SK-N-SH treated with all-trans-retinoic acid at 6 μM for 48 hours (cell line): ENCODE measurements at regions not wholly inside any gene's neighbourhood (a gene's known extent, or its start where the extent isn't known, plus 50 kb on each side); places are given as distances from the start of the nearest gene placed in this dataset.
"Not testable (repeated sequence)": the region's sequence is repeated elsewhere in the genome, so short reads cannot be mapped to it uniquely, and the experiment has no call there.

Source experiments
- ATAC-seq: fragments of 200-7000 bp; cut with Tn5 transposase; 3 replicates; pipeline ENCODE4 v1.9.1; 2020; ENCODE audit warnings: mild to moderate bottlenecking, moderate library complexity
- ARNTL ChIP-seq: fragments of 450-650 bp; formaldehyde crosslinking; IDR thresholded peaks from 2 replicates; pipeline ENCODE4 v1.5.0; 2020; ENCODE audit warnings: low read depth, mild to moderate bottlenecking, moderate library complexity, borderline replicate concordance
- BACH2 ChIP-seq: fragments of 250-450 bp; sonication (Bioruptor Pico); IDR thresholded peaks from 2 replicates; pipeline ENCODE4 v1.9.0; 2021; ENCODE audit warnings: mild to moderate bottlenecking, borderline replicate concordance
- ESRRG ChIP-seq: fragments of 250-450 bp; sonication (Bioruptor Pico); IDR thresholded peaks from 2 replicates; pipeline ENCODE4 v1.6.1; 2021; ENCODE audit warnings: mild to moderate bottlenecking
- GLIS3 ChIP-seq: fragments of 250-450 bp; sonication (Bioruptor Pico); IDR thresholded peaks from 2 replicates; pipeline ENCODE4 v1.5.0; 2020; ENCODE audit warnings: mild to moderate bottlenecking, moderate library complexity
- ISL1 ChIP-seq: fragments of 250-450 bp; sonication (Bioruptor Pico); IDR thresholded peaks from 2 replicates; pipeline ENCODE4 v2.1.2; 2022; ENCODE audit warnings: mild to moderate bottlenecking, moderate library complexity
- OSR1 ChIP-seq: fragments of 250-450 bp; sonication (Bioruptor Pico); IDR thresholded peaks from 2 replicates; pipeline ENCODE4 v1.8.0; 2022; ENCODE audit warnings: moderate library complexity, mild to moderate bottlenecking, inconsistent platforms
- PPARA ChIP-seq: fragments of 250-450 bp; sonication (Bioruptor Pico); IDR thresholded peaks from 2 replicates; pipeline ENCODE4 v1.5.0; 2020; ENCODE audit warnings: mild to moderate bottlenecking, borderline replicate concordance
- SNAI2 ChIP-seq: fragments of 250-450 bp; sonication (Bioruptor Pico); IDR thresholded peaks from 2 replicates; pipeline ENCODE4 v1.5.0; 2020; ENCODE audit warnings: mild to moderate bottlenecking, moderate library complexity
- TCF4 ChIP-seq: fragments of 250-450 bp; sonication (Bioruptor Pico); IDR thresholded peaks from 2 replicates; pipeline ENCODE4 v1.8.0; 2021; ENCODE audit warnings: mild to moderate bottlenecking, moderate library complexity, borderline replicate concordance
- TOX ChIP-seq: fragments of 250-450 bp; sonication (Bioruptor Pico); IDR thresholded peaks from 2 replicates; pipeline ENCODE4 v1.8.0; 2021; ENCODE audit warnings: mild to moderate bottlenecking, moderate library complexity, borderline replicate concordance
- ZC3H10 ChIP-seq: fragments of 250-450 bp; sonication (Bioruptor Pico); IDR thresholded peaks from 2 replicates; pipeline ENCODE4 v1.5.1; 2021; ENCODE audit warnings: mild to moderate bottlenecking, moderate library complexity
- ZFP3 ChIP-seq: fragments of 250-450 bp; sonication (Bioruptor Pico); IDR thresholded peaks from 2 replicates; pipeline ENCODE4 v1.5.0; 2020; ENCODE audit warnings: mild to moderate bottlenecking, moderate library complexity
- ZFP30 ChIP-seq: fragments of 450-650 bp; formaldehyde crosslinking; IDR thresholded peaks from 2 replicates; pipeline ENCODE4 v1.5.0; 2022; ENCODE audit warnings: mild to moderate bottlenecking, moderate library complexity
- ZNF565 ChIP-seq: fragments of 450-650 bp; formaldehyde crosslinking; conservative IDR thresholded peaks from 2 replicates; pipeline ENCODE4 v1.5.0; 2020; ENCODE audit warnings: low read depth, mild to moderate bottlenecking, moderate library complexity
- ZNF70 ChIP-seq: fragments of 450-650 bp; formaldehyde crosslinking; IDR thresholded peaks from 2 replicates; pipeline ENCODE4 v1.5.0; 2020; ENCODE audit warnings: mild to moderate bottlenecking, moderate library complexity
- ZNF8 ChIP-seq: fragments of 450-650 bp; formaldehyde crosslinking; IDR thresholded peaks from 2 replicates; pipeline ENCODE4 v1.5.0; 2020; ENCODE audit warnings: mild to moderate bottlenecking, moderate library complexity
- TF ChIP-seq, protein P1 (sequence below): fragments of 250-450 bp; sonication (Bioruptor Pico); IDR thresholded peaks from 2 replicates; pipeline ENCODE4 v1.5.1; 2021; ENCODE audit warnings: mild to moderate bottlenecking, moderate library complexity
- TF ChIP-seq, protein P2 (sequence below): fragments of 250-450 bp; sonication (Bioruptor Pico); IDR thresholded peaks from 2 replicates; pipeline ENCODE4 v1.5.0; 2020; ENCODE audit warnings: mild to moderate bottlenecking, moderate library complexity
- TF ChIP-seq, protein P3 (sequence below): fragments of 250-450 bp; sonication (Bioruptor Pico); IDR thresholded peaks from 2 replicates; pipeline ENCODE4 v1.8.0; 2020; ENCODE audit warnings: mild to moderate bottlenecking, moderate library complexity, borderline replicate concordance
- TF ChIP-seq, protein P4 (sequence below): fragments of 250-450 bp; sonication (Bioruptor Pico); IDR thresholded peaks from 2 replicates; pipeline ENCODE4 v1.5.1; 2020; ENCODE audit warnings: low read depth, mild to moderate bottlenecking, moderate library complexity
- TF ChIP-seq, protein P5 (sequence below): fragments of 250-450 bp; sonication (Bioruptor Pico); IDR thresholded peaks from 2 replicates; pipeline ENCODE4 v1.8.0; 2021; ENCODE audit warnings: low read depth, mild to moderate bottlenecking, moderate library complexity, borderline replicate concordance

DNA sequence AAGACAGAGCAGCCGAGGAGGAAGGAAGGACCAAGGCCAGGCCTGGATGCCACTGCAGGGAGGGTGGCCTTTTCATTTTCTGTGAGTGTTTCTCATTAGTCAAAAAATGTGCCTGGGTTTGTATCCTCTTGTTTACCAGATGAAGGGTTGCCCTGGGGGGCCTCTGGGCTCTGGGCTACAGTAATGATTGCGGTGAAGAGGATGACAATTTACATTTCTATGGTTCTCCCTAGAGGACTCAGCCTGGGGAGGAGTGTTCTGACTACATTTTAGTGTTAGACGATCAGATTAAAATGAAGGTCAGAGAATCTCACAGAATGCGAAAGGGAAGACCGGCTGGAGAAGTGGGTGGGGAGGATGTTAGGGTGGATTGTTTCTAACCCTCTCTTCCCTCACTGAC is 108.0 kb upstream of the KMT2C start:
- TF ChIP-seq ISL1 (CRISPR knock-in tag) (no peak), ZFP3 (CRISPR knock-in tag) (no peak), ZNF70 (CRISPR knock-in tag) (no peak), ESRRG (no peak), ZFP30 (no peak), OSR1 (CRISPR knock-in tag) (no peak), SNAI2 (CRISPR knock-in tag) (no peak), ZC3H10 (CRISPR knock-in tag) (no peak), TOX (CRISPR knock-in tag) (no peak), GLIS3 (CRISPR knock-in tag) (no peak), BACH2 (CRISPR knock-in tag) (no peak), ZNF565 (CRISPR knock-in tag) (no peak)
- TF ChIP-seq, protein P1, sequence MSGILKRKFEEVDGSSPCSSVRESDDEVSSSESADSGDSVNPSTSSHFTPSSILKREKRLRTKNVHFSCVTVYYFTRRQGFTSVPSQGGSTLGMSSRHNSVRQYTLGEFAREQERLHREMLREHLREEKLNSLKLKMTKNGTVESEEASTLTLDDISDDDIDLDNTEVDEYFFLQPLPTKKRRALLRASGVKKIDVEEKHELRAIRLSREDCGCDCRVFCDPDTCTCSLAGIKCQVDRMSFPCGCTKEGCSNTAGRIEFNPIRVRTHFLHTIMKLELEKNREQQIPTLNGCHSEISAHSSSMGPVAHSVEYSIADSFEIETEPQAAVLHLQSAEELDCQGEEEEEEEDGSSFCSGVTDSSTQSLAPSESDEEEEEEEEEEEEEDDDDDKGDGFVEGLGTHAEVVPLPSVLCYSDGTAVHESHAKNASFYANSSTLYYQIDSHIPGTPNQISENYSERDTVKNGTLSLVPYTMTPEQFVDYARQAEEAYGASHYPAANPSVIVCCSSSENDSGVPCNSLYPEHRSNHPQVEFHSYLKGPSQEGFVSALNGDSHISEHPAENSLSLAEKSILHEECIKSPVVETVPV (CRISPR knock-in tag): no peak
- TF ChIP-seq, protein P2, sequence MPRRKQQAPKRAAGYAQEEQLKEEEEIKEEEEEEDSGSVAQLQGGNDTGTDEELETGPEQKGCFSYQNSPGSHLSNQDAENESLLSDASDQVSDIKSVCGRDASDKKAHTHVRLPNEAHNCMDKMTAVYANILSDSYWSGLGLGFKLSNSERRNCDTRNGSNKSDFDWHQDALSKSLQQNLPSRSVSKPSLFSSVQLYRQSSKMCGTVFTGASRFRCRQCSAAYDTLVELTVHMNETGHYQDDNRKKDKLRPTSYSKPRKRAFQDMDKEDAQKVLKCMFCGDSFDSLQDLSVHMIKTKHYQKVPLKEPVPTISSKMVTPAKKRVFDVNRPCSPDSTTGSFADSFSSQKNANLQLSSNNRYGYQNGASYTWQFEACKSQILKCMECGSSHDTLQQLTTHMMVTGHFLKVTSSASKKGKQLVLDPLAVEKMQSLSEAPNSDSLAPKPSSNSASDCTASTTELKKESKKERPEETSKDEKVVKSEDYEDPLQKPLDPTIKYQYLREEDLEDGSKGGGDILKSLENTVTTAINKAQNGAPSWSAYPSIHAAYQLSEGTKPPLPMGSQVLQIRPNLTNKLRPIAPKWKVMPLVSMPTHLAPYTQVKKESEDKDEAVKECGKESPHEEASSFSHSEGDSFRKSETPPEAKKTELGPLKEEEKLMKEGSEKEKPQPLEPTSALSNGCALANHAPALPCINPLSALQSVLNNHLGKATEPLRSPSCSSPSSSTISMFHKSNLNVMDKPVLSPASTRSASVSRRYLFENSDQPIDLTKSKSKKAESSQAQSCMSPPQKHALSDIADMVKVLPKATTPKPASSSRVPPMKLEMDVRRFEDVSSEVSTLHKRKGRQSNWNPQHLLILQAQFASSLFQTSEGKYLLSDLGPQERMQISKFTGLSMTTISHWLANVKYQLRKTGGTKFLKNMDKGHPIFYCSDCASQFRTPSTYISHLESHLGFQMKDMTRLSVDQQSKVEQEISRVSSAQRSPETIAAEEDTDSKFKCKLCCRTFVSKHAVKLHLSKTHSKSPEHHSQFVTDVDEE (CRISPR knock-in tag): no peak
- TF ChIP-seq, protein P3, sequence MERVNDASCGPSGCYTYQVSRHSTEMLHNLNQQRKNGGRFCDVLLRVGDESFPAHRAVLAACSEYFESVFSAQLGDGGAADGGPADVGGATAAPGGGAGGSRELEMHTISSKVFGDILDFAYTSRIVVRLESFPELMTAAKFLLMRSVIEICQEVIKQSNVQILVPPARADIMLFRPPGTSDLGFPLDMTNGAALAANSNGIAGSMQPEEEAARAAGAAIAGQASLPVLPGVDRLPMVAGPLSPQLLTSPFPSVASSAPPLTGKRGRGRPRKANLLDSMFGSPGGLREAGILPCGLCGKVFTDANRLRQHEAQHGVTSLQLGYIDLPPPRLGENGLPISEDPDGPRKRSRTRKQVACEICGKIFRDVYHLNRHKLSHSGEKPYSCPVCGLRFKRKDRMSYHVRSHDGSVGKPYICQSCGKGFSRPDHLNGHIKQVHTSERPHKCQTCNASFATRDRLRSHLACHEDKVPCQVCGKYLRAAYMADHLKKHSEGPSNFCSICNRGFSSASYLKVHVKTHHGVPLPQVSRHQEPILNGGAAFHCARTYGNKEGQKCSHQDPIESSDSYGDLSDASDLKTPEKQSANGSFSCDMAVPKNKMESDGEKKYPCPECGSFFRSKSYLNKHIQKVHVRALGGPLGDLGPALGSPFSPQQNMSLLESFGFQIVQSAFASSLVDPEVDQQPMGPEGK (CRISPR knock-in tag): no peak
- TF ChIP-seq, all 23 proteins: peak for 0
- ATAC-seq: no peak

DNA sequence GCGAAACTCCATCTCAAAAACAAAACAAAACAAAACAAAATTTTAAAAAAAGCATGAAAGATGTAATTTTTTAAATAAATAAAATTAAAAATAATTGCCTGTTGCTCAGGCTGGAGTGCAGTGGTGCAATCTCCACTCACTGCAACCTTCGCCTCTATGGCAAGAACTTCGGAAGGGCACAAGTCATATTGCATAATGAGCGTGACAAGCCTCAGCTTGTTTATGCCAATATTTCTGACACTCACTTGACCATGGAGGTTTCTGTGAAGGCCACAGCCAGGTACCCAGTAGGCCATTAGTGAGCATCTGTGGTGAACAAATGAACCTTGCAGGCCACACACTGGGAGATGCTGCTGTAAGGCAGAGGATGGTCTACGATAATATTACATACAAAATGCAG is 106.1 kb upstream of the KMT2C start:
- no peak for ATAC-seq
- TF ChIP-seq ZNF8 (CRISPR knock-in tag): no peak
- no peak for TF ChIP-seq BACH2 (CRISPR knock-in tag)
- no peak for TF ChIP-seq ZFP3 (CRISPR knock-in tag)
- TF ChIP-seq, protein P2 (CRISPR knock-in tag): no peak
- TF ChIP-seq, protein P1 (CRISPR knock-in tag): no peak
- TF ChIP-seq ISL1 (CRISPR knock-in tag): no peak
- no peak for TF ChIP-seq ZC3H10 (CRISPR knock-in tag)
- TF ChIP-seq PPARA (CRISPR knock-in tag): no peak
- TF ChIP-seq GLIS3 (CRISPR knock-in tag): no peak
- no peak for TF ChIP-seq ZNF70 (CRISPR knock-in tag)
- TF ChIP-seq, protein P4, sequence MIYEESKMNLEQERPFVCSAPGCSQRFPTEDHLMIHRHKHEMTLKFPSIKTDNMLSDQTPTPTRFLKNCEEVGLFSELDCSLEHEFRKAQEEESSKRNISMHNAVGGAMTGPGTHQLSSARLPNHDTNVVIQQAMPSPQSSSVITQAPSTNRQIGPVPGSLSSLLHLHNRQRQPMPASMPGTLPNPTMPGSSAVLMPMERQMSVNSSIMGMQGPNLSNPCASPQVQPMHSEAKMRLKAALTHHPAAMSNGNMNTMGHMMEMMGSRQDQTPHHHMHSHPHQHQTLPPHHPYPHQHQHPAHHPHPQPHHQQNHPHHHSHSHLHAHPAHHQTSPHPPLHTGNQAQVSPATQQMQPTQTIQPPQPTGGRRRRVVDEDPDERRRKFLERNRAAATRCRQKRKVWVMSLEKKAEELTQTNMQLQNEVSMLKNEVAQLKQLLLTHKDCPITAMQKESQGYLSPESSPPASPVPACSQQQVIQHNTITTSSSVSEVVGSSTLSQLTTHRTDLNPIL: no peak
- TF ChIP-seq, protein P3 (CRISPR knock-in tag): no peak
- TF ChIP-seq ARNTL (CRISPR knock-in tag): no peak
- TF ChIP-seq TOX (CRISPR knock-in tag): no peak
- no peak for TF ChIP-seq TCF4 (CRISPR knock-in tag)
- TF ChIP-seq, protein P5, sequence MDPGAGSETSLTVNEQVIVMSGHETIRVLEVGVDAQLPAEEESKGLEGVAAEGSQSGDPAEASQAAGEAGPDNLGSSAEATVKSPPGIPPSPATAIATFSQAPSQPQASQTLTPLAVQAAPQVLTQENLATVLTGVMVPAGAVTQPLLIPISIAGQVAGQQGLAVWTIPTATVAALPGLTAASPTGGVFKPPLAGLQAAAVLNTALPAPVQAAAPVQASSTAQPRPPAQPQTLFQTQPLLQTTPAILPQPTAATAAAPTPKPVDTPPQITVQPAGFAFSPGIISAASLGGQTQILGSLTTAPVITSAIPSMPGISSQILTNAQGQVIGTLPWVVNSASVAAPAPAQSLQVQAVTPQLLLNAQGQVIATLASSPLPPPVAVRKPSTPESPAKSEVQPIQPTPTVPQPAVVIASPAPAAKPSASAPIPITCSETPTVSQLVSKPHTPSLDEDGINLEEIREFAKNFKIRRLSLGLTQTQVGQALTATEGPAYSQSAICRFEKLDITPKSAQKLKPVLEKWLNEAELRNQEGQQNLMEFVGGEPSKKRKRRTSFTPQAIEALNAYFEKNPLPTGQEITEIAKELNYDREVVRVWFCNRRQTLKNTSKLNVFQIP (CRISPR knock-in tag): no peak
- TF ChIP-seq OSR1 (CRISPR knock-in tag): no peak

DNA sequence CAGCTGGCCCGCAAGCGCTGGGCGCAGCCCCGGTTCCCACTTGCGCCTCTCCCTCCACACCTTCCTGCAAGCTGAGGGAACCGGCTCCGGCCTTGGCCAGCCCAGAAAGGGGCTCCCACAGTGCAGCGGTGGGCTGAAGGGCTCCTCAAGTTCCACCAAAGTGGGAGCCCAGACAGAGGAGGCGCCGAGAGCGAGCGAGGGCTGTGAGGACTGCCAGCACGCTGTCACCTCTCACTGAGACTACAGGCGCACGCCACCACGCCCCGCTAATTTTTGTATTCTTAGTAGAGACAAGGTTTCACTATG is 103.3 kb upstream of the KMT2C start:
- ATAC-seq: not testable (repeated sequence)
